GM12892 (cell line): ENCODE measurements at regions not wholly inside any gene's neighbourhood (a gene's known extent, or its start where the extent isn't known, plus 50 kb on each side); places are given as distances from the start of the nearest gene placed in this dataset.

Experiments
- DNase-seq: peaks from one replicate; pipeline ENCODE4 v3.0.0; 2011; ENCODE audit not compliant: insufficient read length
- FAIRE-seq: peaks from 2 replicates; lab custom pipeline; 2011; peaks lifted over from hg19 to GRCh38; lab: Jason Lieb, UNC
- POLR2A ChIP-seq: IDR thresholded peaks from 2 replicates; pipeline ENCODE4 v1.6.1; 2011; ENCODE audit warnings: low read depth, low read length, control low read depth
- POLR2AphosphoS5 ChIP-seq: IDR thresholded peaks from 2 replicates; pipeline ENCODE4 v1.6.1; 2011; ENCODE audit warnings: low read depth, low read length, control low read depth
- TAF1 ChIP-seq: IDR thresholded peaks from 2 replicates; pipeline ENCODE4 v1.6.1; 2011; ENCODE audit warnings: low read depth, mild to moderate bottlenecking, control low read depth, low read length, borderline replicate concordance

- FAIRE-seq = no peak
- TF ChIP-seq TAF1 (no peak), POLR2AphosphoS5 (no peak), POLR2A (no peak)
- no peak for DNase-seq
Observed at GRCh38 chr1:101603726-101604125, 366.9 kb downstream of the S1PR1 start.

GRCh38 chr1:101605878-101606277, 369.1 kb downstream of the S1PR1 start:
- no peak for FAIRE-seq
- no peak for TF ChIP-seq TAF1
- TF ChIP-seq POLR2AphosphoS5 = no peak
- no peak for TF ChIP-seq POLR2A

DNA sequence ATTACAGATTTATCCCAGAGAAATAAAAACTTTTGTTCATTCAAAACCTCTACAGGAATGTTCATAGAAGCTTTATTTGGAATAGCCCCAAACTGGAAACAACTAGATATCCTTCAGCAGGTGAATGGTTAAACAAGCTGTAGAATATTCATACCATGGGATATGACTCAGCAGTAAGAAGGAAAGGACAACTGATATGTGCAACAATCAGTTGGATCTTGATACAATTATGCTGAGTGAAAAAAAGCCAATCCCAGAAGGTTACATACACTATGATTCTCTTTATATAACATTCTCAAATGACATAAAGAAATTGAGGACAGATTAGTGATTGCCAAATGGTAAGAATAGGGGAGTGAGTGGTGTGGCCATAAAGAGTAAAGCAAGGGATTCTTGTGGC, 376.7 kb downstream of the S1PR1 start:
- FAIRE-seq (no peak), DNase-seq (no peak)
- TF ChIP-seq TAF1 (no peak), POLR2A (no peak)

More at GRCh38 chr1:101605878-101606277, 369.1 kb downstream of the S1PR1 start:
- no peak for DNase-seq

GRCh38 chr1:101618900-101619299, 377.8 kb downstream of the OLFM3 start:
- FAIRE-seq (no peak), DNase-seq (no peak)
- TF ChIP-seq POLR2AphosphoS5 (no peak), TAF1 (no peak), POLR2A (no peak)

DNA sequence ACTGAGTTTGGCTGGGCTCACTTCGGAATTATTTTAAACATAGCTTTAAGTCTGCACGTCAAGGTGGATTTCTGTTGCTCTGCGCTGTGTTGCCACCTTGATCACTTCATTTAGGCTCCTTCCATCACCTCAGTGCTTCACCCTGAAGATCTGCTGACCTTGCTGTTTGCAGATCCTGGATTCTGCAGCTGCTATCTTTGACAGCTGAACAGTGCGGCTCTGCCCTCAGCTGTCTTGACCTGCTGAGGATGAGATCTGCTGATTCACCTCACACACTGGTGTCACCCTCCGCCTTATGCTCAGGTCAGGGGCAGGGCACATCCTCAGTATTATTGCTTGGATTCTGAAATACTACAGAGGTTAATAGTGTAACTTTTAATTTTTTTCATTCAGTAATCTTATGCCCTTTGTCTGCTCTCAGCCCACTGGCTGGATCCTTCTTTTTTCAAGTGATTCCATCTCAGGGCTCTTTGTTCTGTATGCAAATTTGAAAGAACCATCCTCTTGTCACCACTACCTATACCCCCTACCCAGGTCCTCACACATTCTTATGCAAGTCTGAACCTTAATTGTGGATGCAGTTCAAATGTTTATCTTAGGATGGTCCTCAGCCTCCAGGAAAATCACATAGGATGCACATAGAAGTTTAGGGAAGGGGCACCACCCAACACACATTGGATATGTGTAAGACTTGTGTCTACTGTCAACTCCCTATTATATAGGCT, 364.0 kb downstream of the OLFM3 start:
- FAIRE-seq = no peak
- no peak for DNase-seq
- TF ChIP-seq TAF1 (no peak), POLR2AphosphoS5 (no peak)

DNA sequence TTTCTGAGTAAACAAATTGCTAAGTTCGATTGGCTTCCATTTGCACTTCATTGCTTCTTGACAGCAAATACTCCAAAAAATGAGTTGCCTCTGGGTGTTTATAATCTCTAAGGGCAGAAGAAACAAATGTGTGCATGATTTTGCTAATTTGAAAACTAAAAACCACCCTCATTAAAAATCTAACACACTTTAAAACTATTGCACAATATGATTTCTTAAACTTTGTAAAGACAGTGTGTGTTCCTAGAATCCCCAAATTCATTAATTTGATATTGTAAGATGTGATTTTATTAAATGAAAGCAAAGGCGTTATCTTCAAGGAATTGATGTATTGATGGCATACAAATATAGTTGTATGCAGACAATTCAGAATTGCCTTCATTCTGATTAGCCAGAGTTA, 350.9 kb downstream of the OLFM3 start:
- TF ChIP-seq POLR2AphosphoS5 (no peak), TAF1 (no peak), POLR2A (no peak)
- DNase-seq = no peak
- FAIRE-seq = no peak

GRCh38 chr1:101652484-101652883, 344.2 kb downstream of the OLFM3 start:
- DNase-seq (no peak), FAIRE-seq (no peak)
- no peak for TF ChIP-seq POLR2AphosphoS5
- no peak for TF ChIP-seq POLR2A
- TF ChIP-seq TAF1 = no peak

- TF ChIP-seq POLR2A (no peak), TAF1 (no peak), POLR2AphosphoS5 (no peak)
- DNase-seq (no peak), FAIRE-seq (no peak)
Observed at GRCh38 chr1:101653482-101653946, 343.2 kb downstream of the OLFM3 start.

DNA sequence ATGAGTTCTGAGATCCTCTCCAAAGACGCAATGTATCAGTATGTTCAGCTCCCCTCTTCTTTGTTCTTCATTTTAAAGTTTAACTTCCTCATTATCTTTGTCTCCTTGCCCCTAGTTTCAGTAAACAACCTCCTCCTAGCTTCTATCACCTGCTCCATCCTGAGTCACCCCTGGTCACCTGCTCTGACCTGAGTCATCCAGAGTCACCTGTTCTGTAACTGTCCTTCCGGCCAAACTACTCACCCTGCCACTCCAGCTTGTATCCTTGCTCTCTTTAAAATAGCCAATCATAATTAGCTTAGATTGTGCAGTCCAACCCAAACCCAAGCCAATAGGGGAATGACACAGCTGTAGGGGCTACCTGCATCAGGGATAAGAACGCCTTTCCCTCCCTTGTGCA, 332.0 kb downstream of the OLFM3 start:
- no peak for FAIRE-seq
- DNase-seq = no peak
- TF ChIP-seq TAF1 (no peak), POLR2A (no peak), POLR2AphosphoS5 (no peak)

- no peak for DNase-seq
- no peak for FAIRE-seq
- TF ChIP-seq TAF1 (no peak), POLR2A (no peak), POLR2AphosphoS5 (no peak)
Observed at GRCh38 chr1:101667761-101668160, 329.0 kb downstream of the OLFM3 start.

DNA sequence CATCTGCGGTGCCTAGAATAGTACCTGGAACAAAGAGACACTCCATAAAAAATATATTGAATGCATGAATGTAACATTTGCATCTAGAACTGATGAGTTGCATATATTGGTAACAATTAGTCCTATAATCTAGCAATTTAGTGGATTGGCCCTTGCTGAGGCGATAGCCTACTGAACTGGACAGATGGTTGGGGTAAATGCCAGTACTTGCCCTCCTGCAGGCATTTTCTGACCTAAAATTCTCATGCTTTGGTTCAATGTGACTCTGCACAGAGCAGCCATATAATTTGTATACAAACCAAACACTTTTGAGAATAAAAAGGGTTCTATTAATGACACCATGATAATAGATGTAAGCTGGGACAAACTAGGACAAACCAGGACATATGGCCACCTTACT, 313.6 kb downstream of the OLFM3 start:
- FAIRE-seq (no peak), DNase-seq (no peak)
- TF ChIP-seq POLR2AphosphoS5 = no peak

DNA sequence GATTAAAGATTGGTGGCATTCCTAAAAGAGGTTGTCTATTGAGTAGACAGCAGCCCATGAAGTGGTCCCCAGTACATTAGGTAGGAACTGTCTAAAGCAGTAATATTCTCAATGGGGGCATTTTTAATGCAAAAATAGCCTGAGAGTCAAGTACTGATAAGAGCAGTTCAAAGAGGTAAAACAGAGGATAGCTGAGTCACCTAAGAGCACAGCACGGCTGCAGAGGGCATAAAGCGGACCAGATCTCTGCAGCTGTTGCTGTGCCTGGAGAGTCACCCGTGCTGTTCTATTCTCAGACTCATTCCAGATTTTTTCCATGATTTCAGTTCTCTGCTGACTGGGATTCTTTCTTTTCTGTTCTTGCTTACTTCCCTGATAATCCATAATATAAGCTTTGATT, 313.2 kb downstream of the OLFM3 start:
- no peak for TF ChIP-seq TAF1
- TF ChIP-seq POLR2AphosphoS5 = no peak
- no peak for TF ChIP-seq POLR2A
- no peak for FAIRE-seq
- DNase-seq = no peak

GRCh38 chr1:101697072-101697471, 299.7 kb downstream of the OLFM3 start:
- DNase-seq (no peak), FAIRE-seq (no peak)
- TF ChIP-seq POLR2A (no peak), TAF1 (no peak), POLR2AphosphoS5 (no peak)
